ENCODE measurements at regions not wholly inside any gene's neighbourhood (a gene's known extent, or its start where the extent isn't known, plus 50 kb on each side); places are given as distances from the start of the nearest gene placed in this dataset.

GRCh38 chr17:20925091-20925490 lies 117.7 kb downstream of the USP22 start:
- no peaks in the 10 kb centered on the region for H3K27me3 ChIP-seq
- no peaks in the 10 kb centered on the region for H3K4me1 ChIP-seq
- no peaks in the 10 kb centered on the region for H3K36me3 ChIP-seq
- in situ Hi-C loops (cut with MboI; ENCODE audit: low sequenced_read_pairs in 4 of 4) (no loop called here), intact Hi-C loops (cut with DNase I; ENCODE audit: low total_unique reads) (no loop called here)
- ATAC-seq (no peak), DNase-seq (no peak)
- H3K4me3 ChIP-seq, result no peak overlapping the region
- TF ChIP-seq CTCF (IDR thresholded peaks at IDR 0.05 in 4 of 5, conservative IDR thresholded peaks at IDR 0.05 in 1 of 5), result no peak
- TF ChIP-seq POLR2A (IDR thresholded peaks at IDR 0.05), result no peak
- no peak overlapping the region for H3K27ac ChIP-seq
- H3K9me3 ChIP-seq, result no peaks in the 10 kb centered on the region

GRCh38 chr17:20925954-20926353 lies 116.9 kb downstream of the USP22 start:
- no peak for DNase-seq
- no peak for ATAC-seq
- intact Hi-C loops (cut with DNase I; ENCODE audit: low total_unique reads) (no loop called here), in situ Hi-C loops (cut with MboI; ENCODE audit: low sequenced_read_pairs in 4 of 4) (no loop called here)
- Histone ChIP-seq H3K4me3 (no peak overlapping the region), H3K36me3 (no peaks in the 10 kb centered on the region), H3K4me1 (no peaks in the 10 kb centered on the region), H3K27me3 (no peaks in the 10 kb centered on the region), H3K27ac (no peak overlapping the region), H3K9me3 (no peaks in the 10 kb centered on the region)
- TF ChIP-seq POLR2A (IDR thresholded peaks at IDR 0.05) (no peak), CTCF (IDR thresholded peaks at IDR 0.05 in 4 of 5, conservative IDR thresholded peaks at IDR 0.05 in 1 of 5) (no peak)

- no peak for TF ChIP-seq POLR2A (IDR thresholded peaks at IDR 0.05)
- no peak for TF ChIP-seq CTCF (IDR thresholded peaks at IDR 0.05 in 4 of 5, conservative IDR thresholded peaks at IDR 0.05 in 1 of 5)
- Histone ChIP-seq H3K4me3 (no peak overlapping the region), H3K27me3 (no peaks in the 10 kb centered on the region), H3K4me1 (no peaks in the 10 kb centered on the region), H3K27ac (no peak overlapping the region), H3K36me3 (no peaks in the 10 kb centered on the region), H3K9me3 (no peaks in the 10 kb centered on the region)
- in situ Hi-C loops (cut with MboI; ENCODE audit: low sequenced_read_pairs in 4 of 4) (no loop called here), intact Hi-C loops (cut with DNase I; ENCODE audit: low total_unique reads) (no loop called here)
- DNase-seq (no peak), ATAC-seq (no peak)
Measured at GRCh38 chr17:20926532-20926931, 116.3 kb downstream of the USP22 start.

GRCh38 chr17:20927308-20927977 lies 115.4 kb downstream of the USP22 start:
- DNase-seq (no peak), ATAC-seq (no peak)
- Histone ChIP-seq H3K4me3 (no peak overlapping the region), H3K9me3 (no peaks in the 10 kb centered on the region), H3K27me3 (no peaks in the 10 kb centered on the region), H3K36me3 (no peaks in the 10 kb centered on the region), H3K27ac (no peak overlapping the region), H3K4me1 (no peaks in the 10 kb centered on the region)
- in situ Hi-C loops (cut with MboI; ENCODE audit: low sequenced_read_pairs in 4 of 4), result no loop called here
- TF ChIP-seq CTCF (IDR thresholded peaks at IDR 0.05 in 4 of 5, conservative IDR thresholded peaks at IDR 0.05 in 1 of 5) (no peak), POLR2A (IDR thresholded peaks at IDR 0.05) (no peak)
- intact Hi-C loops (cut with DNase I; ENCODE audit: low total_unique reads), result no loop called here

- DNase-seq, result no peak
- intact Hi-C loops (cut with DNase I; ENCODE audit: low total_unique reads), result no loop called here
- no peaks in the 10 kb centered on the region for H3K36me3 ChIP-seq
- H3K4me1 ChIP-seq, result peaks cover 0 to 1% of the 10 kb centered on the region in 2 donors
- in situ Hi-C loops (cut with MboI; ENCODE audit: low sequenced_read_pairs in 4 of 4), result no loop called here
- no peak overlapping the region for H3K27ac ChIP-seq
- no peaks in the 10 kb centered on the region for H3K27me3 ChIP-seq
- ATAC-seq, result no peak
- no peaks in the 10 kb centered on the region for H3K9me3 ChIP-seq
- no peak overlapping the region for H3K4me3 ChIP-seq
- no peak for TF ChIP-seq POLR2A (IDR thresholded peaks at IDR 0.05)
- no peak for TF ChIP-seq CTCF (IDR thresholded peaks at IDR 0.05 in 4 of 5, conservative IDR thresholded peaks at IDR 0.05 in 1 of 5)
Measured at GRCh38 chr17:20929334-20929733, 113.5 kb downstream of the USP22 start.
